Testis (tissue), 2 donors: ENCODE measurements at regions not wholly inside any gene's neighbourhood (a gene's known extent, or its start where the extent isn't known, plus 50 kb on each side); places are given as distances from the start of the nearest gene placed in this dataset.

Source experiments
- DNase-seq: peaks from one replicate; pipeline ENCODE4 v3.0.0-alpha.2; 2019
- H3K27ac ChIP-seq, 2 donors: fragments of 200-600 bp; sonication (generic); one replicate each; pipeline ENCODE4 v1.5.1; 2019
- H3K27me3 ChIP-seq: fragments of 200-600 bp; sonication (generic); one replicate; pipeline ENCODE4 v1.5.1; 2019
- H3K36me3 ChIP-seq: fragments of 200-600 bp; sonication (generic); one replicate; pipeline ENCODE4 v1.5.1; 2017; ENCODE audit warnings: low read depth; ENCODE audit errors: missing control alignments
- H3K4me1 ChIP-seq: fragments of 200-600 bp; sonication (generic); one replicate; pipeline ENCODE4 v1.5.1; 2019
- H3K4me3 ChIP-seq, 2 donors: fragments of 200-600 bp; sonication (generic); one replicate each; pipeline ENCODE4 v1.5.1; 2017 to 2019
- H3K9me3 ChIP-seq: fragments of 200-600 bp; sonication (generic); one replicate; pipeline ENCODE4 v1.5.1; 2017
- CTCF ChIP-seq, 3 experiments: fragments of 450-650 bp in 2 of 3; fragments of 200-600 bp in 1 of 3; sonication (generic) in 1 of 3; IDR thresholded peaks; one replicate each; pipeline ENCODE4 v1.5.1; 2016 to 2019; ENCODE audit warnings: antibody characterized with exemption in 3 of 3, mild to moderate bottlenecking in 2 of 3, moderate library complexity in 1 of 3
- POLR2A ChIP-seq: fragments of 450-650 bp; IDR thresholded peaks from one replicate; pipeline ENCODE4 v1.6.1; 2017; ENCODE audit warnings: antibody characterized with exemption, mild to moderate bottlenecking, moderate library complexity
- WGBS, 2 donors: methylation state at CpG; one replicate each; pipeline ENCODE4 v1.1.5; 2018; 5-methylcytosine and 5-hydroxymethylcytosine counted together
- intact Hi-C: fragments of 100-400 bp; cut with DNase I; formaldehyde crosslinking; loops from one replicate; pipeline ENCODE4 v1.15.1; 2023; ENCODE audit warnings: low total_unique reads

DNA sequence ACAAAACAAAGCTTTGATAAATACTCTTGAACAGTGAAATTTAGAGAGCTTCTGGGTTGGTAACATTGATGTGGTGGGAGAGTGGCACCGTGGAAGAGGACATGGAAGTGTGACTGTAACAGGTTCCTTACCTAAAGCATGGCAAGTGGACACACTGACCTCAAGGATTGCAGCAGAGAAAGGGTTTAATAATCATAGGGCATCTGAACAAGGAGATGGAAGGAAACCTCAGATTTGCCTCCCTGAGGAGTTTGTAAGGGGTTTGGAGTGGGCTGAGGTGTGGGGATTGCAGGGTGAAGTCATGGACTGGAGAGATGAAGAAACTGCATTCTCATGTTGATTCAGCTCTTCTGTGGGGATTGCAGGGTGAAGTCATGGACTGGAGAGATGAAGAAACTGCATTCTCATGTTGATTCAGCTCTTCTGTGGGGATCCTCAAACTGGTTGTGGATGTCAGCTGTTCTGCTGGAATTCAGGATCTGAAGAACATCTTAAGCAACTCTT is 83.8 kb upstream of the TLK1 start:
- Histone ChIP-seq H3K27me3 (no peaks in the 10 kb centered on the region), H3K27ac (no peak overlapping the region), H3K4me1 (no peaks in the 10 kb centered on the region), H3K36me3 (no peaks in the 10 kb centered on the region), H3K9me3 (no peaks in the 10 kb centered on the region), H3K4me3 (no peak overlapping the region)
- 89 to 100% methylated on average over 1 of the region's 1 CpG for WGBS, 2 donors
- intact Hi-C loops, result no loop called here
- DNase-seq, result no peak
- TF ChIP-seq POLR2A (no peak), CTCF (IDR thresholded peaks at IDR 0.05) (no peak)

DNA sequence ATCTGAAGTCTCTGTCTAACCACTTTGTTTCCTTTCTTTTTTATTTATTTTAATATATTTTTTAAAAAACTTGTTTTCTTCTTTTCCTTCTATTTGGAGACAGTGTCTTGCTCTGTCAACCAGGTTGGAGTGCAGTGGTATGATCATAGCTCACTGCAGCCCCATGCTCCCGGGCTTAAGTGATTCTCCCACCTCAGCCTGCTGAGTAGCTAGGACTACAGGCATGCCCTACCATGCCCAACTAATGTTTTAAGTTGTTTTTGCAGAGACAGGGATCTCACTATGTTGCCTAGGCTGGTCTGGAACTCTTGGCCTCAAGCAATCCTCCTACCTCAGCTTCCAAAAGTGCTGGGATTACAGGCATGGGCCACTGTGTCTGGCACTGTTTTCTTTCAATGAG is 81.1 kb upstream of the TLK1 start:
- Histone ChIP-seq H3K27ac (no peak overlapping the region), H3K27me3 (no peaks in the 10 kb centered on the region), H3K4me3 (no peak overlapping the region), H3K4me1 (no peaks in the 10 kb centered on the region), H3K9me3 (no peaks in the 10 kb centered on the region), H3K36me3 (no peaks in the 10 kb centered on the region)
- 75 to 87% methylated on average over 1 of the region's 1 CpG for WGBS, 2 donors
- TF ChIP-seq CTCF (IDR thresholded peaks at IDR 0.05), result no peak
- no peak for TF ChIP-seq POLR2A
- DNase-seq, result no peak
- intact Hi-C loops, result no loop called here

DNA sequence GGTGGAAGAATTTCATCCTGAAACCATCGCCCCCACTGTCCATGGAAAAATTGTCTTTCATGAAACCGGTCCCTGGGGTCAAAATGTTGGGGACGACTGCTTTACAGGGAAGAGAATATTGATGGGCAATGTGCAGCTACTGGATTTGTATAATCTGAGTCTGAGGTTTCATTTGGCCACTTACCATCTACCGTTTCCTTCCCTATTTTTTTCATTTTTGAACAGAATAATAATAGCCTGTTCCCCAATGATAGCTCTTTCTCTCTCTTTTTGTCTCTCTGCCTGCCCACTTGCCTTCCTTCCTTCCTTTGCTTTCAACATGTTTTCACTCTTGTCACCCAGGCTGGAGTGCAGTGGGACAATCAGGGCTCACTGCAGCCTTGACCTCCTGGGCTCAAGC is 78.3 kb upstream of the TLK1 start:
- Histone ChIP-seq H3K36me3 (no peaks in the 10 kb centered on the region), H3K4me3 (no peak overlapping the region), H3K27ac (no peak overlapping the region), H3K27me3 (no peaks in the 10 kb centered on the region), H3K9me3 (no peaks in the 10 kb centered on the region), H3K4me1 (no peaks in the 10 kb centered on the region)
- DNase-seq, result no peak
- WGBS, 2 donors, result 80 to 89% methylated on average over 4 of the region's 4 CpGs
- intact Hi-C loops, result no loop called here
- TF ChIP-seq POLR2A (no peak), CTCF (IDR thresholded peaks at IDR 0.05) (no peak)

DNA sequence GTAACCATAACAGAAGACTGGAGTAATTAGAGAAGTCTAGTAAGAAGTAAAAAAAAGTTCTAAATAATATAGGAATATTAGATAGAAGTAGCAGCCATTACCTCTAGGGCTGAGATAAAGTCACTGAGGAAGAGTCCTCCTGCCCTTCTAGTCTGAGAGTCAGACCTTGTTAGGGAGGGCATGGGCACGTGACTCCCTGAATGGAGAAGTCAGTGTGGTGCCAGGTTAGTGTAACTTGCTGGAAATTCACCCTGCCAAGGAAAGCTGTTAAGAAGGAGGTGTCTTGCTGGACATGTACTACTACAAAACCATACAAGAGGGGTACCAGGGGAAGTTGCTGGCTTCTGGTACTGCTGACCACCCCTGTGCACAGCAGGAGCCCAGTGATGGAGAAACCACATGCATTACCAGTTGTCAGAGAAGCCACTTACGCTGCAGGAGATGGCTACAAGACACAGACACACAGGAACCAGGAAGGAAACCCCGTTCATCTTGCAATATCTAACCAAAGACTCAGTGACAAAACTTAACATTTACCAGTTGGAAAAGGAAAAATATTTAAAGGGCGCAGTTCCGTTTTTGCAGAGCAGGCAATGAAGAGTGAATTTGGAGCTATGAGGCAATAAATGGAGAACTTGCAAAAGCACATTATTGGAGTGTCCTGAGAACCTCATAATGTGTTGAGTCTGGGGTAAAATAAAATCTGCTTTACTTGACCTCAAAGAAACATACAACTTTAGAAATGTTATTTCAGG is 77.2 kb upstream of the TLK1 start:
- 83 to 91% methylated on average over 5 of the region's 5 CpGs for WGBS, 2 donors
- H3K27me3 ChIP-seq, result no peaks in the 10 kb centered on the region
- no peaks in the 10 kb centered on the region for H3K36me3 ChIP-seq
- DNase-seq, result no peak
- no peaks in the 10 kb centered on the region for H3K4me1 ChIP-seq
- H3K4me3 ChIP-seq, result no peak overlapping the region
- intact Hi-C loops, result no loop called here
- H3K27ac ChIP-seq, result no peak overlapping the region
- TF ChIP-seq CTCF (IDR thresholded peaks at IDR 0.05) (no peak), POLR2A (no peak)
- H3K9me3 ChIP-seq, result no peaks in the 10 kb centered on the region
